ENCODE measurements at regions not wholly inside any gene's neighbourhood (a gene's known extent, or its start where the extent isn't known, plus 50 kb on each side); places are given as distances from the start of the nearest gene placed in this dataset.
"Not testable (repeated sequence)": the region's sequence is repeated elsewhere in the genome, so short reads cannot be mapped to it uniquely, and the experiment has no call there.

DNA sequence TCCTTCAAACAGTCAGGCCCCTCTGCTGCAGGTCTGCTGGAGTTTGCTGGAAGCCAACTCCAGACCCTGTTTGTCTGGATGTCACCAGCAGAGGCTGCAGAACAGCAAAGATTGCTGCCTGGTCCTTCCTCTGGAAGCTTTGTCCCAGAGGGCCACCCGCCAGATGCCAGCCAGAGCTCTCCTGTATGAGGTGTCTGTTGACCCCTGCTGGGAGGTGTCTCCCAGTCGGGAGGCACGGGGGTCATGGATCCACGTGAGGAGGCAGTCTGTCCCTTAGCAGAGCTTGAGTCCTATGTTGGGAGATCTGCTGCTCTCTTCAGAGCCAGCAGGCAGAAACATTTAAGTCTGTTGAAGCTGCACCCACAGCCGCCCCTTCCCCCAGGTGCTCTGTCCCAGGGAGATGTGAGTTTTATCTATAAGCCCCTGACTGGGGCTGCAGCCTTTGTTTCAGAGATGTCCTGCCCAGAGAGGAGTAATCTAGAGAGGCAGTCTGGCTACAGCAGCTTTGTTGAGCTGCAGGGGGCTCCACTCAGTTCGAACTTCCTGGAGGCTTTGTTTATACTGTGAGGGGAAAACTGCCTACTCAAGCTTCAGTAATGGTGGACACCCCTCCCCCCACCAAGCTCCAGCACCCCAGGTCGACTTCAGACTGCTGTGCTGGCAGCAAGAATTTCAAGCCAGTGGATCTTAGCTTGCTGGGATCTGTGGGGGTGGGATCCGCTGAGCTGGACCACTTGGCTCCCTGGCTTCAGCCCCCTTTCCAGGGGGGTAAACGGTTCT lies 72.1 kb downstream of the OGFRL1 start:
- not testable (repeated sequence) for H3K9ac ChIP-seq (ENCODE audit: low read depth, low read length); H3K9me3 ChIP-seq (ENCODE audit: insufficient read depth, low read depth, low read length); H3K4me1 ChIP-seq (ENCODE audit: insufficient read depth, low read length); H3K36me3 ChIP-seq (ENCODE audit: insufficient read depth, low read depth, low read length); H3K27ac ChIP-seq (ENCODE audit: low read length); H3K4me3 ChIP-seq (ENCODE audit: low read length); H3K27me3 ChIP-seq (ENCODE audit: insufficient read depth, low read length)

DNA sequence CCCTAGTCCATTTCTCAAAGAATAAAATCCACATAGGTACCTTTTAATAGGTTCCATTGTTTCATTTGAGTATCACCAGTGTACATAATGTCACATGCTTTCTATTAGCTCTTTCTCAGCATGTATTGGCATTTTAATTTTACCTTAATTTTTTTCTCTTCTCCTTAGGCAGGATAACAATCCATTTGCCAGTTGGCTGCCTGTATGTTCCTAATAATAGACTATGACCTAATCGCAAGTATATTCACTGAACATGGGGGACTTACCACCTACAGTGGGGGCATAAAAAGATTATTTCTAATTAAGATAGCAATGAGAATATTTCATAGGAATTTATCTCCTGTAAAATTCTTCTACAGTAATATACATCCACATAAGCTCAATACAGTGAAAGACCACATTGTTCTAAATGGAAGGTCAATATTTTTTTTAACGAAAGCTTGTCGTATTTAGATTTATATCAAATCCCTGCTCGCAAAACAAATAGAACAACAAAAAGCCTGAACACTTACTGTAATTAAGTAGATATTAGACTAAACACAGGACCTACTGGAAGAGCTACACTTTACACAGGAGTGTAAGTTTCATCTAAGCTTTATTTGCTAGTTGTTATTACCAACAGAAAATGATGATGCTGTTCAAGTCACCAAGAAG lies 76.4 kb downstream of the OGFRL1 start:
- H3K9ac ChIP-seq (ENCODE audit: low read depth, low read length): no peak overlapping the region

DNA sequence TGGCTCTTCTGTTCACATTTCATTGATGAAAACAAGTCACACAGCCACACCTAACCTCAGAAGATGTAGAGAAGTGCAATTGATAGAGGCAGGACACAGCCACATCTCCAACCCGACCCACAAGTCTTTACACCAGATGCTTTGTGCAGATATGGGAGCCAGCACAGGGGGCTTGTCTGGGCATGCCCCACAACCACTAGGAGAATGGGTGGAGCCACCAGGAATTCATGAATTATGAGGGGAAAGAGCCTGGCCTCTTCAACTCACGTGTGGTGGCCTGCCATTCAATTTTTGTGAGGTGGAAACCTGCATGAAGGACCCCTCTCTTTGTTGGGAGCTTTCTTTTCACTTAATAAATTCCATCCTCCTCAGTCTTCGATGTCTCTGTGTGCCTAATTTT lies 79.1 kb downstream of the OGFRL1 start:
- Histone ChIP-seq H3K4me3 (ENCODE audit: low read length) (no peak overlapping the region), H3K27me3 (ENCODE audit: insufficient read depth, low read length) (no peaks in the 10 kb centered on the region), H3K9ac (ENCODE audit: low read depth, low read length) (no peak overlapping the region), H3K4me1 (ENCODE audit: insufficient read depth, low read length) (no peaks in the 10 kb centered on the region), H3K27ac (ENCODE audit: low read length) (no peak overlapping the region), H3K9me3 (ENCODE audit: insufficient read depth, low read depth, low read length) (no peaks in the 10 kb centered on the region), H3K36me3 (ENCODE audit: insufficient read depth, low read depth, low read length) (no peaks in the 10 kb centered on the region)

More for the DNA sequence above, 76.4 kb downstream of the OGFRL1 start:
- Histone ChIP-seq H3K27ac (ENCODE audit: low read length) (no peak overlapping the region), H3K9me3 (ENCODE audit: insufficient read depth, low read depth, low read length) (no peaks in the 10 kb centered on the region; the same call in 1 of the 2 replicates), H3K4me1 (ENCODE audit: insufficient read depth, low read length) (no peaks in the 10 kb centered on the region), H3K4me3 (ENCODE audit: low read length) (no peak overlapping the region), H3K36me3 (ENCODE audit: insufficient read depth, low read depth, low read length) (no peaks in the 10 kb centered on the region), H3K27me3 (ENCODE audit: insufficient read depth, low read length) (no peaks in the 10 kb centered on the region)

DNA sequence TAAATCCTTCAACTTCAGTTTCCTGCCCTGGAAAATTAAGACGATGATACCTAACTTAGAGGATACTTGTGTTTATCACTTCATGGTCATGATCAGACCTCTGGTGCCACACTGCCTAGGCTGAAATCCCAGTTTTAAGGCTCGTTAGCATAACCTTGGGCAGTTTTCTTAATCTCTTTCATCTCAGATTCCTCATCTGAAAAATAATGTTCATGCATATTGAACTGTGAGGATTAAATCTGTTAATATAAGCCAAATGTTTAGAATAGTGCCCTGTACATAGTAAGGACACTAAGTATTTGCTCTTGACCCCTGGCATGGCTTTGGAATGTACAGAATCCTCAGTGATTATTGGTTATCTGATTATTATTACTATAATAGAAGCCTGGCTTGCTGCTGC lies 79.7 kb downstream of the OGFRL1 start:
- Histone ChIP-seq H3K9me3 (ENCODE audit: insufficient read depth, low read depth, low read length) (no peaks in the 10 kb centered on the region), H3K4me1 (ENCODE audit: insufficient read depth, low read length) (no peaks in the 10 kb centered on the region), H3K4me3 (ENCODE audit: low read length) (no peak overlapping the region), H3K27ac (ENCODE audit: low read length) (no peak overlapping the region), H3K36me3 (ENCODE audit: insufficient read depth, low read depth, low read length) (no peaks in the 10 kb centered on the region), H3K9ac (ENCODE audit: low read depth, low read length) (no peak overlapping the region), H3K27me3 (ENCODE audit: insufficient read depth, low read length) (no peaks in the 10 kb centered on the region)

DNA sequence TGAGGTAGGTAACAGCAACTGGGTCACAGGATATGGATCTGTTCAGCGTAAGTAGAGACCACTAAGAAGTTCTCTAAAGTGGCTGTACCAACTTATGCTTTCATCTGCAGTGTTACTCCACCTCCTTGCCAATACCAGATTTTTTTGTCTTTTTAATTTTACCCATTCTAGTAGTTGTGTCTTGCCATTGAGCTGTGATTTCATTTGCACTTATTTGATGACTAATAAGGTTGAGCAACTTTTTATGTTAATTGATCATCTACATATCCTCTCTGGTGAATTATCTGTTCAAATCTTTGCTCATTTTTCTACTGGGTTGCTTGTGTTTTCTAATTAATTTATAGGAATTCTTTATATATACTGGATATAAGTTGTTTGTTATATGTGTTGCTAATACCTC lies 82.9 kb downstream of the OGFRL1 start:
- H3K36me3 ChIP-seq (ENCODE audit: insufficient read depth, low read depth, low read length): no peaks in the 10 kb centered on the region
- no peak overlapping the region for H3K9ac ChIP-seq (ENCODE audit: low read depth, low read length)
- H3K4me1 ChIP-seq (ENCODE audit: insufficient read depth, low read length): no peaks in the 10 kb centered on the region
- H3K4me3 ChIP-seq (ENCODE audit: low read length): no peak overlapping the region
- no peak overlapping the region for H3K27ac ChIP-seq (ENCODE audit: low read length)
- no peaks in the 10 kb centered on the region for H3K9me3 ChIP-seq (ENCODE audit: insufficient read depth, low read depth, low read length)
- no peaks in the 10 kb centered on the region for H3K27me3 ChIP-seq (ENCODE audit: insufficient read depth, low read length)

DNA sequence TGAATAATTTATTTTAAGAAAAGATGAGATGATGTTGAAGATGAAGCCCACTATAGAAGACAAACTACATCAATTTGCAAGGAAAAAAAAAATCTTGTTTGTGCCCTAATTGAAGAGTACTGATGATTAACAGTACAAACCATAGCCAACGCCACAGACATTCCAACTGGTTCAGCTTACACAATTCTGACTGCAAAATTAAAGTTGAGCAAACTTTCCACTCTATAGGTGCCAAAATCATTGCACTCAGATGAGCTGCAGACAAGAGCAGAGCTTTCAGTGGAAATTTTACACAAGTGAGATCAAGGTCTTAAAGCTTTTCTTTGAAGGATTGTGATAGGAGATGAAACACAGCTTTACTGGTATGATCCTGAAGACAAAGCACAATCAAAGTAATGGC lies 85.3 kb downstream of the OGFRL1 start:
- Histone ChIP-seq H3K9me3 (ENCODE audit: insufficient read depth, low read depth, low read length) (no peaks in the 10 kb centered on the region), H3K27ac (ENCODE audit: low read length) (no peak overlapping the region), H3K36me3 (ENCODE audit: insufficient read depth, low read depth, low read length) (no peaks in the 10 kb centered on the region), H3K4me1 (ENCODE audit: insufficient read depth, low read length) (no peaks in the 10 kb centered on the region), H3K9ac (ENCODE audit: low read depth, low read length) (no peak overlapping the region), H3K4me3 (ENCODE audit: low read length) (no peak overlapping the region), H3K27me3 (ENCODE audit: insufficient read depth, low read length) (no peaks in the 10 kb centered on the region)

DNA sequence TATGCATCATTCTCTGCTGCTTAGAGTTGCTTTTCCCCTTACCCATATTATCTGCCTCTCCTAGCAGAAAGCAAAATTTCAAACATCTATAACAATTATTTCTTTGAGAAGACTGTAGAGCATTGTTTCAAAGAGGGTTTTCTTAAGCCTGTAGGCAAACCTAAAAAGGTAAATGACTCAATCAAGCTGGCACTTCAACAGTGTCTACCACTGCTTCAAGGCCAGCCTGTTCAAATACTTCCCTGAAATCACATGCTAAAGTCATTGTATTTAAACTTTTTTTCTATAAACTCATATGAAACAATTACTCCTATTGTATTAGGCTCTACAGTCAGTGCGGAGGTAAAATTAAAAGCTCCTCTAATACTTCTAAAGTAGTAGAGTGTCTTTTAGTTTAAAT lies 87.1 kb downstream of the OGFRL1 start:
- H3K27ac ChIP-seq (ENCODE audit: low read length): no peak overlapping the region
- no peak overlapping the region for H3K9ac ChIP-seq (ENCODE audit: low read depth, low read length)
- no peaks in the 10 kb centered on the region for H3K36me3 ChIP-seq (ENCODE audit: insufficient read depth, low read depth, low read length)
- H3K27me3 ChIP-seq (ENCODE audit: insufficient read depth, low read length): no peaks in the 10 kb centered on the region
- H3K4me3 ChIP-seq (ENCODE audit: low read length): no peak overlapping the region
- H3K4me1 ChIP-seq (ENCODE audit: insufficient read depth, low read length): no peaks in the 10 kb centered on the region
- H3K9me3 ChIP-seq (ENCODE audit: insufficient read depth, low read depth, low read length): no peaks in the 10 kb centered on the region

DNA sequence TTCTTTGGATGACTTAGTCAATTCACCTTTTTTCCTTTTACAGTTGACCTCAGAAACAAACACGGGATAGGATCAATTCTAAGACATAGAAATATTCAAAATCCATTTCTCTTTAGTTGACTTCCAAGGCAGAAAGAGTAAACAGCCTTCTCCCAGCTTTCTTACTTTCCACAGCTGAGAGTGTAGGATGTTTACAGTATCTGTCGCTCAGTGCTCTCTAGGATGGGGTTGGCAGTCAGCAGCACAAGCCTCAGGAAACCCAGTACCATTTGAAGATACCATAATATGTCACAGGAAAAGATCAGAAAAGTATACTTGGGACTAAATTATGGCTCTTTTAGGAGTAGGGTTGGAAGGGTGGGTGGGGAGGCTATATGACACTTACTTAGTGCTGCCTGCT lies 88.2 kb downstream of the OGFRL1 start:
- Histone ChIP-seq H3K4me3 (ENCODE audit: low read length) (no peak overlapping the region), H3K4me1 (ENCODE audit: insufficient read depth, low read length) (no peaks in the 10 kb centered on the region), H3K27ac (ENCODE audit: low read length) (no peak overlapping the region), H3K27me3 (ENCODE audit: insufficient read depth, low read length) (no peaks in the 10 kb centered on the region), H3K9ac (ENCODE audit: low read depth, low read length) (no peak overlapping the region), H3K36me3 (ENCODE audit: insufficient read depth, low read depth, low read length) (no peaks in the 10 kb centered on the region), H3K9me3 (ENCODE audit: insufficient read depth, low read depth, low read length) (no peaks in the 10 kb centered on the region)

DNA sequence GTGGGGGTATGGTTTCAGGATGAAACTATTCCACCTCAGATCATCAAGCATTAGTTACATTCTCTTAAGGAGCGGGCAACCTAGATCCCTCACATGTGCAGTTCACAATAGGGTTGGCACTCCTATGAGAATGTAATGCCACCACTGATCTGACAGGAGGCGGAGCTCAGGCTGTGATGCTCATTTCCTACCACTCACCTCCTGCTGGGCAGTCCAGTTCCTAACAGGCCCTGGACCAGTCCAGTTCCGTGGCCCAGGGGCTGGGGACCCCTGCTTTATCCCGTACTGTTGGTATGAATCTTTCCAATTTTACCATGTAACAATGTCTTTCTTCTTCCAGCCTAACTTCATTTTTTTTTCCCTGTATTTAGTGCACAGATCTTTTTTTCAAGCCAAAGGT lies 94.9 kb downstream of the OGFRL1 start:
- Histone ChIP-seq H3K4me1 (ENCODE audit: insufficient read depth, low read length) (peaks cover 20% of the 10 kb centered on the region), H3K27me3 (ENCODE audit: insufficient read depth, low read length) (no peaks in the 10 kb centered on the region), H3K9me3 (ENCODE audit: insufficient read depth, low read depth, low read length) (no peaks in the 10 kb centered on the region), H3K27ac (ENCODE audit: low read length) (no peak overlapping the region), H3K9ac (ENCODE audit: low read depth, low read length) (no peak overlapping the region), H3K4me3 (ENCODE audit: low read length) (no peak overlapping the region), H3K36me3 (ENCODE audit: insufficient read depth, low read depth, low read length) (no peaks in the 10 kb centered on the region)

DNA sequence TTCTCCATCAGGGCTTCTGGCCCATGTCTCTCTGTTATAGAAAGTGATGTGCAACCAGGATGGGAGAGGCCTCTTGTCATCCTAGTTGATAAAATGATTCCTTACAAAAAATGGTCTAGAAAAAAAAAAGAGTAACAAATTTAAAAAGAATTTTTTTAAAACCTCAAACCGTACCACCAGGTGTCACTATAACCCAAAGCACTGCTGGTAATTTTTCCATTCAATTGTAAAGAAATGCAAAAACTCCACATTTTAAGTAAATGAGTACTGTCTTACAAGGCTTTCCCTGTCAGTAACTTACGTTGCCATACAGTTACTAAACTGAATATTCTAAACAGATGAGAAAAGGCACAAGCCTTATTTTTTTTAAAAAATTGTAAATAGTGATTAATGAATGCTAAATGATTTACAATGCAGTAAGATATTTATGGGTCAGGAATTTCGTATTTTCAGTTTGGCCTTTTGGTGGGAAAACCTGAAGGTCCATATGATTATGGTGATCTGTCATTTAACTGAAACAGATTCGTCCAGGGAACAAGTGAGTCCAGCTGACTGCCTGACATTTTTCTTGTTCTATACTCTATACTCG lies 95.4 kb downstream of the OGFRL1 start:
- Histone ChIP-seq H3K9ac (ENCODE audit: low read depth, low read length) (no peak overlapping the region), H3K4me3 (ENCODE audit: low read length) (no peak overlapping the region), H3K9me3 (ENCODE audit: insufficient read depth, low read depth, low read length) (no peaks in the 10 kb centered on the region), H3K4me1 (ENCODE audit: insufficient read depth, low read length) (peaks cover 21% of the 10 kb centered on the region), H3K27me3 (ENCODE audit: insufficient read depth, low read length) (no peaks in the 10 kb centered on the region), H3K27ac (ENCODE audit: low read length) (no peak overlapping the region), H3K36me3 (ENCODE audit: insufficient read depth, low read depth, low read length) (no peaks in the 10 kb centered on the region)

DNA sequence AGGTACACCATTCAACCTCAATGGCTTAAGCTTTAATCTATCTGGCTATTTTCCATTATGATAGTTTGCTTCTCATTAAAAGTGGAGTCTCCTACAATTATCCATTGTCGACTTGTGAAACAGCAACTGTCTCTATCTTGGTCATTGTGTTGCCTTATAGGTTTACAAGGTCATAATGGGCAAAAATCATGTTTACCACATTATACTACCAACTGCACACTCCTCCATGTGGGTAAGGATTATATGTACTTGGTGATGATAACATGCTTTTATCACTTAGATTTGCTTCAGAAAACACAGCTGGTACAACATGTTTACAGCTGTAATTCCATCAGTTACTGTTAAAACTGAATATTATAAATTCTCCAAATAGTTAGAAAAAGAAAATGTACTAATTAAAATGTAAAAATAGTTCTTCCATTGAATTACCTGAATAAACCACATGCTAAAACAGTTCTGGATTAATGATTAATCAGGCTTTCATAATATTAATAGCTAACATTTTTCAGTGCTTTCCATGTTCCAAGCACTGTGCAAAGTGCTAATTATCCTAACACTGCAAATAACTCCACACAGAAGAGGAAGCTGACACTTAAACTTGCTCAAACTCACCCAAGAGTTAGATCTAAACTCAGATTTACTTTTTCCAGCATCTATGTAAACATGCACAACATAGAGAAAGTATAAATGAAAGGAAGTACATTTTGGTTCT lies 96.7 kb downstream of the OGFRL1 start:
- Histone ChIP-seq H3K36me3 (ENCODE audit: insufficient read depth, low read depth, low read length) (no peaks in the 10 kb centered on the region), H3K9me3 (ENCODE audit: insufficient read depth, low read depth, low read length) (no peaks in the 10 kb centered on the region), H3K27me3 (ENCODE audit: insufficient read depth, low read length) (no peaks in the 10 kb centered on the region), H3K9ac (ENCODE audit: low read depth, low read length) (no peak overlapping the region), H3K27ac (ENCODE audit: low read length) (no peak overlapping the region), H3K4me3 (ENCODE audit: low read length) (no peak overlapping the region), H3K4me1 (ENCODE audit: insufficient read depth, low read length) (peaks cover 22% of the 10 kb centered on the region)
